ENCODE measurements at regions not wholly inside any gene's neighbourhood (a gene's known extent, or its start where the extent isn't known, plus 50 kb on each side); places are given as distances from the start of the nearest gene placed in this dataset.

DNA sequence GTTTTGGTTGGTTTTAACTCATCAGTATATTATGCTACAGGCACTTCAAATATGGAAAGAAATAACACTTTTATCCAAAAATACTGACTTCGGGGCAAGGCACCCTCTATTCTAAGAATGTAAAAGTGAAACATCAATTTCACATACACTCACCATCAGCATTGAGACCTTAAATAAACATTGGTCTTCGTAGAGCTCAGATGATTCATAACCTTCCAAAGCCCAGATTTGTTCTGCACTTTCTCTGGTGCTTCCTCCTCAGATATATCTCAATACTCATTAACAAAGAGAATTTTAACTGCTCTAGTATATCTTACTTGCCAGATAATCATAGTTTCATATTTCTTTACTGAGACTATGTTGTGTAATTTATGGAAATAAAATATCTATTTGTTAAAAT is 794.3 kb downstream of the LIG4 start:
- no peak overlapping the region for H3K4me3 ChIP-seq (replicated peaks; ENCODE audit: low read depth, low read length)
- DNase-seq (ENCODE audit: extremely low read depth, insufficient read length): no peak

DNA sequence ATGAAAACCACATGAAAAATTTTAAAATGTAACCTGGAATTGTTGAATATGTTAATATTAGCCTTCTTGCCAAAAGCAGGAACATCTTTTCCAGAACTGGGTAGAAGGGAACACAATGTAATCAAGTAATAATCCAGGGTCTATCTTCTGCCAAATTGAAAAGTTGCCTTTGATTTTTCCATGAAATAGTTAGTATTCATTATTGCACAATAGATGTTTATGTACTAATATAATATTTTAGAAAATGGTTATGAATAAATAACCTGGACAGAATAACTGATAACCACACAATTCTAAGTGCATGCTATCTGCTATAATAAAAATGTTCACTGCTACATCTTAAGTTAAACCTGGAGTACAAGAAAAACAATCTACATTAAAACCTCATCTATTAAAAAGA is 802.3 kb downstream of the LIG4 start:
- TF ChIP-seq, protein P1, sequence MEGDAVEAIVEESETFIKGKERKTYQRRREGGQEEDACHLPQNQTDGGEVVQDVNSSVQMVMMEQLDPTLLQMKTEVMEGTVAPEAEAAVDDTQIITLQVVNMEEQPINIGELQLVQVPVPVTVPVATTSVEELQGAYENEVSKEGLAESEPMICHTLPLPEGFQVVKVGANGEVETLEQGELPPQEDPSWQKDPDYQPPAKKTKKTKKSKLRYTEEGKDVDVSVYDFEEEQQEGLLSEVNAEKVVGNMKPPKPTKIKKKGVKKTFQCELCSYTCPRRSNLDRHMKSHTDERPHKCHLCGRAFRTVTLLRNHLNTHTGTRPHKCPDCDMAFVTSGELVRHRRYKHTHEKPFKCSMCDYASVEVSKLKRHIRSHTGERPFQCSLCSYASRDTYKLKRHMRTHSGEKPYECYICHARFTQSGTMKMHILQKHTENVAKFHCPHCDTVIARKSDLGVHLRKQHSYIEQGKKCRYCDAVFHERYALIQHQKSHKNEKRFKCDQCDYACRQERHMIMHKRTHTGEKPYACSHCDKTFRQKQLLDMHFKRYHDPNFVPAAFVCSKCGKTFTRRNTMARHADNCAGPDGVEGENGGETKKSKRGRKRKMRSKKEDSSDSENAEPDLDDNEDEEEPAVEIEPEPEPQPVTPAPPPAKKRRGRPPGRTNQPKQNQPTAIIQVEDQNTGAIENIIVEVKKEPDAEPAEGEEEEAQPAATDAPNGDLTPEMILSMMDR (IDR thresholded peaks at IDR 0.05; ENCODE audit: insufficient read depth, low read length, poor library complexity, severe bottlenecking): no peak
- Histone ChIP-seq H3K27me3 (replicated peaks; ENCODE audit: control insufficient read depth, insufficient read depth, low read length) (no peaks in the 10 kb centered on the region), H3K36me3 (ENCODE audit: control insufficient read depth, insufficient read depth, low read length) (no peaks in the 10 kb centered on the region), H3K4me3 (replicated peaks; ENCODE audit: low read depth, low read length) (no peak overlapping the region)
- DNase-seq (ENCODE audit: extremely low read depth, insufficient read length): no peak

More for the DNA sequence above, 794.3 kb downstream of the LIG4 start:
- no peaks in the 10 kb centered on the region for H3K36me3 ChIP-seq (ENCODE audit: control insufficient read depth, insufficient read depth, low read length)
- TF ChIP-seq, protein P1 (IDR thresholded peaks at IDR 0.05; ENCODE audit: insufficient read depth, low read length, poor library complexity, severe bottlenecking): no peak
- no peaks in the 10 kb centered on the region for H3K27me3 ChIP-seq (replicated peaks; ENCODE audit: control insufficient read depth, insufficient read depth, low read length)

DNA sequence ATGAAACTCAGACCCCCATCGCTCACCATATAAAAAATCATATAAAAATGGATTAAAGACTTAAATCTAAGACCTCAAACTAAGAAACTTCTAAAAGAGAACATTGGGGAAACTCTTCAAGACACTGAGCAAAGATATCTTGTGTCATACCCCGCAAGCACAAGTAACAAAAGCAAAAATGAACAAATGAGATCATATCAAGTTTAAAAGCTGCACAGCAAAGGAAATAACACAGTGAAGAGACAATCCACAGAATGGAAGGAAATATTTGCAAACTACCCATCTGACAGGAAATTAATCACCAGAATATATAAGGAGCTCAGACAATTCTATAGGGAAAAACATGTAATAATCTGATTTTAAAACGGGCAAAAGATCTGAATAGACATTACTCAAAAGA is 808.3 kb downstream of the LIG4 start:
- DNase-seq (ENCODE audit: extremely low read depth, insufficient read length): no peak
- Histone ChIP-seq H3K4me3 (replicated peaks; ENCODE audit: low read depth, low read length) (no peak overlapping the region), H3K27me3 (replicated peaks; ENCODE audit: control insufficient read depth, insufficient read depth, low read length) (no peaks in the 10 kb centered on the region), H3K36me3 (ENCODE audit: control insufficient read depth, insufficient read depth, low read length) (no peaks in the 10 kb centered on the region)
- TF ChIP-seq, protein P1 (IDR thresholded peaks at IDR 0.05; ENCODE audit: insufficient read depth, low read length, poor library complexity, severe bottlenecking): no peak

DNA sequence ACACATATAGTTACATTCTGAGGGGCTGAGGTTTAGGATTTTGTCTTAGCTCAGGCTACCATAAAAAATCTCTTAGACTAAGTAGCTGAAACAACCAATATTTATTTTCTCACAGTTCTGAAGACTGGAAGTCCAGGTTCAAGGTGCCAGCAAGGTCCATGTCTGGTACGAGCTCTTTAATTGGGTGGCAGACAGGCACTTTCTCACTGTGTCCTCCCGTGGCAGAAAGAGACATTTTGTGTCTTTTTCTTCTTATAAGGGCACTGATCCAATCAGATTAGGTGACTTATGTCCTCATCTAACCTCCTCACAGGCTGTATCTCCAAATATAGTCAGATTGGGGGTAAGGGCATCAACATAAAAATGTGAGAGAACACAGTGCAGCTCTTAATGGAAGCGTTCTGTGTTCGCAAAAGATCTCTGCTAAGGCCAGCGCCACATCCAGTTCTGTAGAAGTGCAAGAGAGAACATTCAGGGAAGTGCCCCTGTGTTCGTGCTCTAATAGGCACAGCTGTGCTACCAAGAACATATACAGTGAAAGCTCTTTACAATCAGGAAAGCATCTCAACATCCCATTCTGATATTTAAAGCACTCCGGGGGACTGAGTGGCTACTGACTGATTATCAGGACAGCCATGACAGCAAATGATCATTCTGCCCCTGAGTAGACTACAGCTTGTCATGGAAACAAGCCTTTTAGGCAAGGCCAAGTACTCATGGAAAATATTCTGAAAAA is 819.2 kb downstream of the LIG4 start:
- Histone ChIP-seq H3K4me3 (replicated peaks; ENCODE audit: low read depth, low read length) (no peak overlapping the region), H3K27me3 (replicated peaks; ENCODE audit: control insufficient read depth, insufficient read depth, low read length) (no peaks in the 10 kb centered on the region), H3K36me3 (ENCODE audit: control insufficient read depth, insufficient read depth, low read length) (no peaks in the 10 kb centered on the region)
- DNase-seq (ENCODE audit: extremely low read depth, insufficient read length): no peak
- TF ChIP-seq, protein P1 (IDR thresholded peaks at IDR 0.05; ENCODE audit: insufficient read depth, low read length, poor library complexity, severe bottlenecking): no peak

DNA sequence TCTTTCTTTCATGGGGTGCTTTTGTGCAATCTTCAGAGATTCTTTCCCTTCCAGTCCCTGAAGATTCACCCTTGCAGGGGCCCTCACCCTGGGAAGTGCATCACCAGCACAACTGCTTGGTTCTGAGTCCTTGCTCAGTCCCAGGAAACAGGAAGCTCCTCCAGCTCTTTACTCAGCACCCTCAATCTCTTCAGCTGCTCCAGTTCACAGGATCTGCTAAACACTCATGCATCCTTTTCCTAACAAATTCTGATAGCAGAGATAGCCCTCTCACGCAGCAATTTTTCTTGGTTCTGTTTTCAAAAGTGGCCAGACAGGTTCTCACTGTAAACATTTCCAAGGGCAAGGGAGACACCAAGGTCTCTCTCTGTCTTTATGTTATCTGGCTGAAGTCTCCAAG is 823.1 kb downstream of the LIG4 start:
- no peaks in the 10 kb centered on the region for H3K36me3 ChIP-seq (ENCODE audit: control insufficient read depth, insufficient read depth, low read length)
- no peak for DNase-seq (ENCODE audit: extremely low read depth, insufficient read length)
- TF ChIP-seq, protein P1 (IDR thresholded peaks at IDR 0.05; ENCODE audit: insufficient read depth, low read length, poor library complexity, severe bottlenecking): no peak
- H3K27me3 ChIP-seq (replicated peaks; ENCODE audit: control insufficient read depth, insufficient read depth, low read length): no peaks in the 10 kb centered on the region
- no peak overlapping the region for H3K4me3 ChIP-seq (replicated peaks; ENCODE audit: low read depth, low read length)

DNA sequence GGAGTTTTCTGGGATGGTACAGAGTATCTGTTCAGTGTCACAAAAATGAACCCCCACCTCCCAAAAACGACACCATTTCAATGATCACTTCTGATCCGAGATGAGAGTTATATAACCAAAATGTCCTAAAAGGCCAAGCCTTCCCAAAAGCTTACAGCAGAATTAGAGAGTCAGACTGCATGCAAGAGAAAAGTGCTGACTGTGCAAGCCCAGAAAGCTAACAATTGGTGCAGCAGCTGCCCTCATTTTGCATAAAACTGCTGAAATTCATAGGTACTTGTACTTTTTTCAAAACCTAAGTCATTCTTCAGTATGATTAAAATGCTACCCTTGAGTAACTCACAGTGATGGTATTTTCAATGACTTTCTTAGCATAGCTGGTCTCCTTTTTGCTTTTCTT is 819.6 kb upstream of the ARGLU1 start:
- Histone ChIP-seq H3K4me3 (replicated peaks; ENCODE audit: low read depth, low read length) (no peak overlapping the region), H3K36me3 (ENCODE audit: control insufficient read depth, insufficient read depth, low read length) (no peaks in the 10 kb centered on the region), H3K27me3 (replicated peaks; ENCODE audit: control insufficient read depth, insufficient read depth, low read length) (no peaks in the 10 kb centered on the region)
- TF ChIP-seq, protein P1 (IDR thresholded peaks at IDR 0.05; ENCODE audit: insufficient read depth, low read length, poor library complexity, severe bottlenecking): no peak
- DNase-seq (ENCODE audit: extremely low read depth, insufficient read length): no peak
